ENCODE measurements at regions not wholly inside any gene's neighbourhood (a gene's known extent, or its start where the extent isn't known, plus 50 kb on each side); places are given as distances from the start of the nearest gene placed in this dataset.

DNA sequence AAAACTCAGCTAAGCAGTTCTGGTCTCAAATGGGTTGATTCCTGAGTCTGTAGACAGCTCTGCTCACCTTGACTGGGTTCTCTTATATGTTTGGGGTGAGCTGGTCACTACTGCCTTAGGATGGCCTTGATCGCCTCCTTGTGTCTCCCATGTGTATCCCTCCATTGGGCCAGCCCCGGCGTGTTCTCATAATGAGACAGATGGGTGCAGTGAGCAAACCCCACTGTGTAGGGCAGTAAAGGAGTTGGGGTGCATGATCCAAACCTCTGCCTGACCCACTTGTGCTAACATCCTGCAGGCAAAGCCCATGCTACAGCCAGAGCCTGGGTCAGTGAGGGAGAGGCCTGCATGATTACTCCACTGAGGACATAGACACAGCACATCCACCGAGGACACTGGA, 657.6 kb downstream of the BRD1 start:
- Histone ChIP-seq H3F3A (ENCODE audit: low read depth) (no peaks in the 10 kb centered on the region), H3K4me1 (ENCODE audit: insufficient read depth, low read length, poor library complexity, severe bottlenecking) (no peaks in the 10 kb centered on the region), H4K20me1 (ENCODE audit: insufficient read depth, low read length, poor library complexity, severe bottlenecking) (no peaks in the 10 kb centered on the region), H3K4me2 (ENCODE audit: low read depth, low read length, poor library complexity, severe bottlenecking) (no peak overlapping the region), H3K9me3 (ENCODE audit: insufficient read depth, low read depth, low read length) (peaks cover 15% of the 10 kb centered on the region; the same call in 1 of the 2 replicates), H3K4me3 (ENCODE audit: low read length, poor library complexity, severe bottlenecking) (no peak overlapping the region), H2AFZ (ENCODE audit: low read length) (no peak overlapping the region), H3K9ac (ENCODE audit: low read depth, low read length, poor library complexity, severe bottlenecking) (no peak overlapping the region), H3K27me3 (ENCODE audit: insufficient read depth, low read length, poor library complexity, severe bottlenecking) (no peaks in the 10 kb centered on the region), H3K36me3 (ENCODE audit: insufficient read depth, low read length) (no peaks in the 10 kb centered on the region), H3K79me2 (ENCODE audit: insufficient read depth, low read length) (no peaks in the 10 kb centered on the region), H3K9me2 (replicated peaks; ENCODE audit: low read depth, low read length) (no peaks in the 10 kb centered on the region)
- no peak for TF ChIP-seq EZH2phosphoT487 (IDR thresholded peaks at IDR 0.05; ENCODE audit: borderline replicate concordance)
- TF ChIP-seq, protein P1, sequence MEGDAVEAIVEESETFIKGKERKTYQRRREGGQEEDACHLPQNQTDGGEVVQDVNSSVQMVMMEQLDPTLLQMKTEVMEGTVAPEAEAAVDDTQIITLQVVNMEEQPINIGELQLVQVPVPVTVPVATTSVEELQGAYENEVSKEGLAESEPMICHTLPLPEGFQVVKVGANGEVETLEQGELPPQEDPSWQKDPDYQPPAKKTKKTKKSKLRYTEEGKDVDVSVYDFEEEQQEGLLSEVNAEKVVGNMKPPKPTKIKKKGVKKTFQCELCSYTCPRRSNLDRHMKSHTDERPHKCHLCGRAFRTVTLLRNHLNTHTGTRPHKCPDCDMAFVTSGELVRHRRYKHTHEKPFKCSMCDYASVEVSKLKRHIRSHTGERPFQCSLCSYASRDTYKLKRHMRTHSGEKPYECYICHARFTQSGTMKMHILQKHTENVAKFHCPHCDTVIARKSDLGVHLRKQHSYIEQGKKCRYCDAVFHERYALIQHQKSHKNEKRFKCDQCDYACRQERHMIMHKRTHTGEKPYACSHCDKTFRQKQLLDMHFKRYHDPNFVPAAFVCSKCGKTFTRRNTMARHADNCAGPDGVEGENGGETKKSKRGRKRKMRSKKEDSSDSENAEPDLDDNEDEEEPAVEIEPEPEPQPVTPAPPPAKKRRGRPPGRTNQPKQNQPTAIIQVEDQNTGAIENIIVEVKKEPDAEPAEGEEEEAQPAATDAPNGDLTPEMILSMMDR (conservative IDR thresholded peaks at IDR 0.05; ENCODE audit: low read length), result no peak

DNA sequence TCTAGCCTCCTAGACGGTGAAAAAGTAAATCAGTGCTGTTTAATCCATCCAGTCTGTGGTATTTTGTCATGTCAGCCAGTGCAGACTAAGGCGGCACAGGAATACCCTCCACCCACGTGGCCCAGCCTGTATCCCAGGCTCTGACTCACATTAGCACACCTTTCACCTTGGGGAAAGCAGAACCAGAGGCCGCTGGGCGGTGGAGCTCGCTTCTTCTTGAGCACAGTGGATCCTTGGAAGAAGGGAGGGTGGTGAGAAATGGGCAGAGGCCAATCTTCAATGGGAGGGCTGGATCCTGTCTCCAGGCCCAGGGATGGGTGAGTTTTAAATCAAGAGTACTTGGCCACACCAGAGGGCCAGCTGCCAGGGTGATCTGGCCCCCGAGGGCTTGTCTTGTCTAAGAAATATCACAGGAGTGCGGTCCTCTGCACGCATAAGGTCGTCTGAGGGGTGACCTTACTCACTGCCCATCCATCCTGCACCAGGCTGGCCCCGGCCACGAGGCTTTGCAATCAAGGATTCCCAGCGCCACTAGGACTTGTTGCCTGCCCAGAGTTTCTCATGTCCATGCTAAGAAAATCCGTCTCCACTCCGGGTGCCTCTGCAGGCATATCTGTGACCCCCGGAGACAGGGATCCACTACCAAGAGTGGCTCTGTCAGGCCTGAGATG, 658.5 kb downstream of the BRD1 start:
- Histone ChIP-seq H3K9me2 (replicated peaks; ENCODE audit: low read depth, low read length) (no peaks in the 10 kb centered on the region), H3K27me3 (ENCODE audit: insufficient read depth, low read length, poor library complexity, severe bottlenecking) (no peaks in the 10 kb centered on the region), H3K36me3 (ENCODE audit: insufficient read depth, low read length) (no peaks in the 10 kb centered on the region), H3K9me3 (ENCODE audit: insufficient read depth, low read depth, low read length) (peaks cover 15% of the 10 kb centered on the region; the same call in 1 of the 2 replicates), H3K79me2 (ENCODE audit: insufficient read depth, low read length) (no peaks in the 10 kb centered on the region), H4K20me1 (ENCODE audit: insufficient read depth, low read length, poor library complexity, severe bottlenecking) (no peaks in the 10 kb centered on the region), H2AFZ (ENCODE audit: low read length) (no peak overlapping the region), H3K4me3 (ENCODE audit: low read length, poor library complexity, severe bottlenecking) (no peak overlapping the region), H3F3A (ENCODE audit: low read depth) (no peaks in the 10 kb centered on the region), H3K4me1 (ENCODE audit: insufficient read depth, low read length, poor library complexity, severe bottlenecking) (no peaks in the 10 kb centered on the region), H3K9ac (ENCODE audit: low read depth, low read length, poor library complexity, severe bottlenecking) (no peak overlapping the region), H3K4me2 (ENCODE audit: low read depth, low read length, poor library complexity, severe bottlenecking) (no peak overlapping the region)
- TF ChIP-seq EZH2phosphoT487 (IDR thresholded peaks at IDR 0.05; ENCODE audit: borderline replicate concordance), result no peak
- TF ChIP-seq, protein P1 (conservative IDR thresholded peaks at IDR 0.05; ENCODE audit: low read length), result no peak

DNA sequence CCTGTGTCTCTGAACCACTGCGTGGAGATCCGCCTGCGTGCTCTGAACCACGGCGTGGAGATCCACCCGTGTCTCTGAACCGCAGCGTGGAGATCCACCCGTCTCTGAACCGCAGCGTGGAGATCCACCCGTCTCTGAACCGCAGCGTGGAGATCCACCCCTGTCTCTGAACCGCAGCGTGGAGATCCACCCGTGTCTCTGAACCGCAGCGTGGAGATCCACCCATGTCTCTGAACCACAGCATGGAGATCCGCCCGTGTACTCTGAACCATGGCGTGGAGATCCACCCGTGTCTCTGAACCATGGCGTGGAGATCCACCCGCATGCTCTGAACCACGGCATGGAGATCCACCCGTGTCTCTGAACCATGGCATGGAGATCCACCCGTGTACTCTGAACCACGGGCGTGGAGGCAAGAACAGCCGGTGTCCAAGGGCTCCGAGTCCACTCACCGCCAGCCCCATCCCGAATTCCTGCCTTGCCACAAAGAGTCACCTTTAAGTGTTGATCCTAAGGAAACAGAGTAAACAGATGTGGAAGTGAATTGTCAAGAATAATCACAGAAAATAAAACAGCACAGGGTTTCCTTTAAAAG, 659.4 kb downstream of the BRD1 start:
- no peaks in the 10 kb centered on the region for H3K27me3 ChIP-seq (ENCODE audit: insufficient read depth, low read length, poor library complexity, severe bottlenecking)
- H3K79me2 ChIP-seq (ENCODE audit: insufficient read depth, low read length), result no peaks in the 10 kb centered on the region
- no peaks in the 10 kb centered on the region for H3K36me3 ChIP-seq (ENCODE audit: insufficient read depth, low read length)
- no peak overlapping the region for H3K4me3 ChIP-seq (ENCODE audit: low read length, poor library complexity, severe bottlenecking)
- no peaks in the 10 kb centered on the region for H3K9me2 ChIP-seq (replicated peaks; ENCODE audit: low read depth, low read length)
- H3K4me2 ChIP-seq (ENCODE audit: low read depth, low read length, poor library complexity, severe bottlenecking), result no peak overlapping the region
- H3F3A ChIP-seq (ENCODE audit: low read depth), result no peaks in the 10 kb centered on the region
- no peak overlapping the region for H3K9ac ChIP-seq (ENCODE audit: low read depth, low read length, poor library complexity, severe bottlenecking)
- H2AFZ ChIP-seq (ENCODE audit: low read length), result no peak overlapping the region
- H3K9me3 ChIP-seq (ENCODE audit: insufficient read depth, low read depth, low read length), result peaks cover 15% of the 10 kb centered on the region; the same call in 1 of the 2 replicates
- H4K20me1 ChIP-seq (ENCODE audit: insufficient read depth, low read length, poor library complexity, severe bottlenecking), result no peaks in the 10 kb centered on the region
- no peaks in the 10 kb centered on the region for H3K4me1 ChIP-seq (ENCODE audit: insufficient read depth, low read length, poor library complexity, severe bottlenecking)
- no peak for TF ChIP-seq EZH2phosphoT487 (IDR thresholded peaks at IDR 0.05; ENCODE audit: borderline replicate concordance)
